ENCODE measurements at regions not wholly inside any gene's neighbourhood (a gene's known extent, or its start where the extent isn't known, plus 50 kb on each side); places are given as distances from the start of the nearest gene placed in this dataset.

DNA sequence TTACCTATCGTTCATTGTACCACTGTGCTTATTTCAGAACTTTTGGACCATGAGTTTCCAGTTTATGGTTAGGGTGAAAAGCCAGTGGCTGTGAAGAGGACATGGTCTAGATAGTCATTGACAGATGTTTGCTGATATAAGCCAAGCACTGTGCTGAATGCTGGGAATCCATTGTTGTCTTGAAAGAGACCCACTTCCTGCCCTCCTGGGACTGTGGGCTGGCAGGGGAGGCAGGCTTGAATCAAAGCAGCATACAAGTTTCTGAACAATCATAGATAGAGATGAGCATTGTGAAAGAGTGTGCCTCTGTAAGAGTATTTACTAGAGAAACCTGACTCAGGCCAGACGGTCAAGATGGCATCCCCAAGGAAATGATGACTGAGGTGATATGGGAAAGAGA is 73.4 kb downstream of the NMUR2 start:
- TF ChIP-seq, protein P1, sequence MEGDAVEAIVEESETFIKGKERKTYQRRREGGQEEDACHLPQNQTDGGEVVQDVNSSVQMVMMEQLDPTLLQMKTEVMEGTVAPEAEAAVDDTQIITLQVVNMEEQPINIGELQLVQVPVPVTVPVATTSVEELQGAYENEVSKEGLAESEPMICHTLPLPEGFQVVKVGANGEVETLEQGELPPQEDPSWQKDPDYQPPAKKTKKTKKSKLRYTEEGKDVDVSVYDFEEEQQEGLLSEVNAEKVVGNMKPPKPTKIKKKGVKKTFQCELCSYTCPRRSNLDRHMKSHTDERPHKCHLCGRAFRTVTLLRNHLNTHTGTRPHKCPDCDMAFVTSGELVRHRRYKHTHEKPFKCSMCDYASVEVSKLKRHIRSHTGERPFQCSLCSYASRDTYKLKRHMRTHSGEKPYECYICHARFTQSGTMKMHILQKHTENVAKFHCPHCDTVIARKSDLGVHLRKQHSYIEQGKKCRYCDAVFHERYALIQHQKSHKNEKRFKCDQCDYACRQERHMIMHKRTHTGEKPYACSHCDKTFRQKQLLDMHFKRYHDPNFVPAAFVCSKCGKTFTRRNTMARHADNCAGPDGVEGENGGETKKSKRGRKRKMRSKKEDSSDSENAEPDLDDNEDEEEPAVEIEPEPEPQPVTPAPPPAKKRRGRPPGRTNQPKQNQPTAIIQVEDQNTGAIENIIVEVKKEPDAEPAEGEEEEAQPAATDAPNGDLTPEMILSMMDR (IDR thresholded peaks at IDR 0.05), result no peak
- no peak for TF ChIP-seq POLR2A (IDR thresholded peaks at IDR 0.05)
